SK-N-MC (cell line): ENCODE measurements at regions not wholly inside any gene's neighbourhood (a gene's known extent, or its start where the extent isn't known, plus 50 kb on each side); places are given as distances from the start of the nearest gene placed in this dataset.

Experiments
- EZH2 ChIP-seq: fragments of 200-600 bp; sonication (generic); IDR thresholded peaks from one replicate; pipeline ENCODE4 v1.6.1; 2017; ENCODE audit warnings: antibody characterized with exemption
- POLR2AphosphoS5 ChIP-seq: IDR thresholded peaks from 2 replicates; pipeline ENCODE4 v1.6.1; 2012; ENCODE audit warnings: mild to moderate bottlenecking, low read depth, low read length, borderline replicate concordance

DNA sequence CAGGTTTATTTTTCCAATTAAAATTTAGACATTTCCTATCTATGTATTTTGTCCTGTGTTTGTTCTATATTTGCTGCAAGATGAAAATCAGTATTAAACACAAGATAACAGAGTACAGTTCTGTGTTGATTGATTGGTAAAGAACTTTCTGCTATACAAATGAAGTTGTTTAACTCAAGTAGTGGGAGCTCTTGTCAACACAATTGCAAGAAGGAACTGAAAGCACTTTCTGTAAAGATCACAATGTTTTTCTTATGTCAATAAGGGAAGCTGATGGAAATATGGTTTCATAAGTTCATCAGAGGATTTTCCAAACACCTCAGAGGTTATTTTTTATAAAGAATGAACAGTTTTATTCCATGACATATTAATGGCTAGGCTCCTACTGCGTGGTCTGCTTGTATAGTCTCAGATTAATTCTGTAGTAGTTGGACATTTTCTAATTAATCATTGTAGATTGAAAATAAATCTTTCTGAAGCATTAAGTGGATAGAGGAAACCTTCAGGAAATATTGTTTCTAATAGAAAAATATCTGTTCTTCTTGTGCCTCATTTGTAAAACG, 379.5 kb downstream of the LRFN5 start:
- TF ChIP-seq EZH2 (no peak), POLR2AphosphoS5 (no peak)
